Effector memory CD8-positive, alpha-beta T cell (primary cell): ENCODE measurements at regions not wholly inside any gene's neighbourhood (a gene's known extent, or its start where the extent isn't known, plus 50 kb on each side); places are given as distances from the start of the nearest gene placed in this dataset.

Source experiments
- ATAC-seq: fragments of 150-1000 bp; cut with Tn5 transposase; replicated peaks from 2 replicates; pipeline ENCODE4 v1.10.0; 2021; ENCODE audit warnings: mild to moderate bottlenecking, moderate library complexity
- DNase-seq, 3 experiments: peaks; one replicate each; pipeline ENCODE4 v3.0.0; 2021
- H3K27ac Mint-ChIP-seq, 2 donors: one replicate each; pipeline ENCODE4 v1.8.0; 2022; ENCODE audit warnings: mild to moderate bottlenecking in 2 of 2, mixed read lengths in 2 of 2, moderate library complexity in 2 of 2
- H3K27me3 Mint-ChIP-seq, 2 donors: one replicate each; pipeline ENCODE4 v1.8.0; 2022; ENCODE audit warnings: mixed read lengths in 2 of 2
- H3K36me3 Mint-ChIP-seq: one replicate; pipeline ENCODE4 v1.8.0; 2022; ENCODE audit warnings: mild to moderate bottlenecking, moderate library complexity, mixed read lengths; ENCODE audit not compliant: insufficient read depth
- H3K4me1 Mint-ChIP-seq, 2 donors: one replicate each; pipeline ENCODE4 v1.8.0; 2022; ENCODE audit warnings: low read depth in 2 of 2, mixed read lengths in 2 of 2
- H3K4me3 Mint-ChIP-seq, 2 donors: one replicate each; pipeline ENCODE4 v1.8.0; 2022; ENCODE audit warnings: mild to moderate bottlenecking in 2 of 2, mixed read lengths in 2 of 2, moderate library complexity in 2 of 2
- H3K9me3 Mint-ChIP-seq, 2 donors: one replicate each; pipeline ENCODE4 v1.8.0; 2022; ENCODE audit warnings: mixed read lengths in 2 of 2

GRCh38 chr15:97728791-97729190 is 231.7 kb upstream of the ARRDC4 start:
- Mint-ChIP-seq H3K9me3 (peaks cover 5 to 8% of the 10 kb centered on the region in 2 donors), H3K36me3 (no peaks in the 10 kb centered on the region), H3K27me3 (no peaks in the 10 kb centered on the region), H3K4me1 (no peaks in the 10 kb centered on the region), H3K4me3 (no peak overlapping the region), H3K27ac (no peak overlapping the region)
- ATAC-seq (no peak), DNase-seq (no peak)

GRCh38 chr15:97729270-97729669 is 231.2 kb upstream of the ARRDC4 start:
- ATAC-seq (no peak), DNase-seq (no peak)
- H3K27me3 Mint-ChIP-seq: no peaks in the 10 kb centered on the region
- H3K4me1 Mint-ChIP-seq: no peaks in the 10 kb centered on the region
- no peak overlapping the region for H3K27ac Mint-ChIP-seq
- H3K9me3 Mint-ChIP-seq: peaks cover 5 to 8% of the 10 kb centered on the region in 2 donors
- no peak overlapping the region for H3K4me3 Mint-ChIP-seq
- H3K36me3 Mint-ChIP-seq: no peaks in the 10 kb centered on the region

DNA sequence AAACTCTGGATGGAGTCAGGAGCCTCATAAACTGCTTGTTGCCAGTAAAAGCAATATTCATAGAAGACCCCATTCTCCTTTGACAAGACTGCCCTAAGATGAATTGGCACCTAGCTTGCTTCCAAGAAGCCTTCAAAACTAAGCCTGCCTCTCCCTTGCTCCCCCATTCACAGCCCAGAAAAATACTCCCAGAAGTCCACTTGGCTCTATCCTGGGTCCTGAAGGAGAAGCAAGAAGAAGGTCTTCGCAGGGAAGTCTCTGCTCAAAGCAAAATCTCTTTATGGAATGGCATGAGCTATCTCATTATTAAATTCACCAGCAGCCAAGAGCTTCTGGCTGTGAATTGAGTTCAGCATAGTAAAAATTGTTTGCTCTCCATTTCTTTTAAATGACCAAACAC is 230.2 kb upstream of the ARRDC4 start:
- H3K4me3 Mint-ChIP-seq: no peak overlapping the region
- no peak overlapping the region for H3K27ac Mint-ChIP-seq
- no peaks in the 10 kb centered on the region for H3K27me3 Mint-ChIP-seq
- peaks cover 5 to 8% of the 10 kb centered on the region in 2 donors for H3K9me3 Mint-ChIP-seq
- no peaks in the 10 kb centered on the region for H3K4me1 Mint-ChIP-seq
- DNase-seq: no peak
- H3K36me3 Mint-ChIP-seq: no peaks in the 10 kb centered on the region
- ATAC-seq: no peak

DNA sequence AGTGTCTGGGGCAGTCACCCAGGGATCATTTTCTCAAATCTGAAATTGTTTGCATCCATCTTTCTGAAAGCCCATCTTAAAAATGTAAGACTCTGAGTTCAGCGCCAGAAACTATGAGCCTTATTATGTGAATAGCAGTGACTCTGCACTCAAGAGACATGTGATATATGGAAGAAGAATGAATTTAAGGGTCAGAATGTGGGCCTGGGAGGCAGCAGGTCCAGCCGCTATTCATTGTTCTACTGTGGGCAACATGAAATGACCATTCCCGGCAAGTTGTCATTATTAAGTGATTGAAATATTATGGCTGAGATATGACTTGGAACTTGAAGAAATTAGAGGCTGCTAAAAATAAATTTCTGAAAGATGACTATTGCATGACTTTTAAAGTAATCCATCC is 228.6 kb upstream of the ARRDC4 start:
- peaks cover 3 to 8% of the 10 kb centered on the region in 2 donors for H3K9me3 Mint-ChIP-seq
- ATAC-seq: no peak
- no peaks in the 10 kb centered on the region for H3K36me3 Mint-ChIP-seq
- H3K27ac Mint-ChIP-seq: no peak overlapping the region
- no peak for DNase-seq
- H3K27me3 Mint-ChIP-seq: no peaks in the 10 kb centered on the region
- no peak overlapping the region for H3K4me3 Mint-ChIP-seq
- H3K4me1 Mint-ChIP-seq: no peaks in the 10 kb centered on the region

DNA sequence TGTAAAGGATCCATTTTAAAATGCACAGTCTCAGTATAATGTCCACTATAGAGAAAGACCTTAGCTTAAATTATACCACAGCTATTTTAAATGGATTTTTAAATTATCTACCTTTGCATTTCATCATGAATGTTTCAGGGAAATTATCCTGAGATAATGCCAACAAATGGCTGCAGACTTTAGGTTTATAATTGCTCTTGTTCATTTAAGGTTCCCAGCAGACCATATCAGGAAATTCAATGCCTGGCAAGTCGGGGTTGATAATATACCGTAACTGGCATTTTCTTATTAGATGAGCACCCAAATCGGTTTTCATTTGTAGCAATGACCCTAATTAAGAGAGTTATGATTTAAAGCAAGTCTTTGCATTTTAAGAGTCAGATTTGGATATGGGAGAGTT is 227.1 kb upstream of the ARRDC4 start:
- no peaks in the 10 kb centered on the region for H3K36me3 Mint-ChIP-seq
- ATAC-seq (no peak), DNase-seq (no peak)
- no peak overlapping the region for H3K27ac Mint-ChIP-seq
- H3K4me3 Mint-ChIP-seq: no peak overlapping the region
- peaks cover 3 to 8% of the 10 kb centered on the region in 2 donors for H3K9me3 Mint-ChIP-seq
- no peaks in the 10 kb centered on the region for H3K4me1 Mint-ChIP-seq
- no peaks in the 10 kb centered on the region for H3K27me3 Mint-ChIP-seq

DNA sequence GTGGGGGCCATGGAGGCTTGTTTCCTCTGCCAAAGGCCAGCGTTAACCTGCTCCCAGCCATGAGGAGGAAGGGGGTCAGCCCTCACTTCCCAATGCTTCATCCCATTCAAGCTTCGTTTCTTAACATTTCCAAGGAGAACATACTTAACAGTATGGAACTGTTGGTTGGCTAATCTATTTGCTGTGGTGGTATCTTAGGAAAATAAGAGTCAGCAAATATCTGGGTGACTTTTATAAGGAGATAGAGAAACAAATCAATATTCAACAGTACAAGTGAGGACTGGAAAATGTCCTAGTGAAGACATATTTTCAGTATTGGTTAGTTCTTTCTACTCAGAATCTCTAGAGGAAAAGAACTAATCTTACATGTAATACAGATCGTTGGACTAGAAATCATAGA is 223.8 kb upstream of the ARRDC4 start:
- no peaks in the 10 kb centered on the region for H3K36me3 Mint-ChIP-seq
- H3K4me1 Mint-ChIP-seq: no peaks in the 10 kb centered on the region
- H3K27me3 Mint-ChIP-seq: no peaks in the 10 kb centered on the region
- H3K27ac Mint-ChIP-seq: no peak overlapping the region
- no peaks in the 10 kb centered on the region for H3K9me3 Mint-ChIP-seq
- DNase-seq (no peak), ATAC-seq (no peak)
- no peak overlapping the region for H3K4me3 Mint-ChIP-seq

DNA sequence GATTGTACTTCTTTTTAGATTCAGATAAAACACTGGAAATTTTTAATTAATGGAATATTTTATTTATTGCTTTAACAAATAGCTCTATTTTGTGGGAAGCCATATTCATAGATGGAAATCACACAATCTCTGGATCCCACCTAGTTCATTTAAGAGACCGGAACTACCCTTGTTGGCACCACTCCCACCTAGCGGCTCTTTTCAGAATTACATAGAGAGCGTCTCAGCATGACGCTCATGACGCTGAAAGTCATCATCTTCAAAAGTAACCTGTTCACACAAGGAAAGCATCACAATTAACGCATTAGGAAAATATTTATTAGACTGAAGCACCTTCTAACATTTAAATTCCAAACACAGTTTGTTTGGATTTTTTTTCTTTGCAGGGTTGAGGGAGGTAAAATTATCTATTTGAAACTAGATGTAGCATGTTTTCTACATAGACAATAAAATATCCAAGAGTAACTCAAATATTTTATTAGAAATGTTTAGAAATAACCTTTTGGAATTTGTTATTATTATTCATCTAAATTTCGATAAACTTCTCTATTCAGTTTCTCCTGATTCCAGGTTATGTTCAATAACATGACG is 214.9 kb upstream of the ARRDC4 start:
- ATAC-seq (no peak), DNase-seq (peak in 1 of 3 experiments; percentile 1)
- Mint-ChIP-seq H3K4me3 (no peak overlapping the region), H3K27me3 (no peaks in the 10 kb centered on the region), H3K9me3 (peaks cover 0 to 1% of the 10 kb centered on the region in 2 donors), H3K36me3 (no peaks in the 10 kb centered on the region), H3K27ac (no peak overlapping the region), H3K4me1 (no peaks in the 10 kb centered on the region)

GRCh38 chr15:97747342-97747741 is 213.2 kb upstream of the ARRDC4 start:
- no peak for DNase-seq
- Mint-ChIP-seq H3K4me1 (no peaks in the 10 kb centered on the region), H3K36me3 (no peaks in the 10 kb centered on the region), H3K4me3 (no peak overlapping the region), H3K27ac (no peak overlapping the region), H3K9me3 (peaks cover 0 to 3% of the 10 kb centered on the region in 2 donors), H3K27me3 (no peaks in the 10 kb centered on the region)
- ATAC-seq: no peak

DNA sequence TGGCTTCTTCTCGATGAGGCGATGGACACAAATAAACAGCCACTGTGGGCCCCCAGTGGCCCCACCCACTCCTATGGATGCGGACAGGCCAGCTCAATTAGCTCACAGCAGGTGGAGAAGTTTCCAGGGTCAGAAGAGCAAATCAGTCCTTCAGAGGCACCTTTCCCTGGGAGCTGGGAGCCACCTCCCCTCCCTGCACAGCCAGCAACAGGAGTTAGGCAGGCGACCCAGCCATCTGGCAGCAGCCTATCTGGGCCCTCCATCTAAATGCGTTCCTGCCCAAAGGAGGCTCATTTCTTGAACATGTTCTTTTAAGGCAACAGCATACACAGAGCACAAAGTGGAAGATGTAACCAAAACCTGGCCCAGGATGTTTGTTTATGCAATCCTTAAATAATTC is 211.9 kb upstream of the ARRDC4 start:
- peaks cover 0 to 3% of the 10 kb centered on the region in 2 donors for H3K9me3 Mint-ChIP-seq
- no peaks in the 10 kb centered on the region for H3K36me3 Mint-ChIP-seq
- ATAC-seq: no peak
- H3K4me3 Mint-ChIP-seq: no peak overlapping the region
- DNase-seq: no peak
- H3K27ac Mint-ChIP-seq: no peak overlapping the region
- no peaks in the 10 kb centered on the region for H3K27me3 Mint-ChIP-seq
- H3K4me1 Mint-ChIP-seq: no peaks in the 10 kb centered on the region

DNA sequence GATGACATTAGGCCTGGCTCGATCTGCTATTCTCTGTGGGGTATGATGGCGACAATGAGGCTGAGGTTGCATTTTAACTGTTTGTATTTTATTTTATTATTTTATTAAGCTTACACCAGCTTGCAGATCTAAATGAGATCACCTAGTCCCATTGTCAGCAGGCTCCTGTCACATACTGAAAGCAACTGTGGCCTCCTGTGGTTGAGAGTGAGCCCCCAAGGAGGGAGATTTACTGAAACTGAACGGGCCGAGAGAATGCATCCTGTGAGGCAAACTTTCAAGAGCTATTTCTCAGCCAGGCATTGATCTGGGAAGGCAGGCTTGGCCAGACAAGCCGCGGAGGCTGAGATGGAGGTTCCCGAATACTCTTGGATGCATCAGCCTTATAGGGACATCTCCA is 210.4 kb upstream of the ARRDC4 start:
- H3K36me3 Mint-ChIP-seq: no peaks in the 10 kb centered on the region
- H3K27me3 Mint-ChIP-seq: no peaks in the 10 kb centered on the region
- peaks cover 0 to 3% of the 10 kb centered on the region in 2 donors for H3K9me3 Mint-ChIP-seq
- no peak overlapping the region for H3K4me3 Mint-ChIP-seq
- no peak overlapping the region for H3K27ac Mint-ChIP-seq
- H3K4me1 Mint-ChIP-seq: peaks cover 0 to 2% of the 10 kb centered on the region in 2 donors
- DNase-seq: no peak
- ATAC-seq: no peak

GRCh38 chr15:97755726-97756125 is 204.8 kb upstream of the ARRDC4 start:
- no peaks in the 10 kb centered on the region for H3K36me3 Mint-ChIP-seq
- no peaks in the 10 kb centered on the region for H3K27me3 Mint-ChIP-seq
- no peak for ATAC-seq
- peaks cover 0 to 2% of the 10 kb centered on the region in 2 donors for H3K4me1 Mint-ChIP-seq
- DNase-seq: no peak
- H3K9me3 Mint-ChIP-seq: peaks cover 0 to 3% of the 10 kb centered on the region in 2 donors
- no peak overlapping the region for H3K27ac Mint-ChIP-seq
- no peak overlapping the region for H3K4me3 Mint-ChIP-seq

DNA sequence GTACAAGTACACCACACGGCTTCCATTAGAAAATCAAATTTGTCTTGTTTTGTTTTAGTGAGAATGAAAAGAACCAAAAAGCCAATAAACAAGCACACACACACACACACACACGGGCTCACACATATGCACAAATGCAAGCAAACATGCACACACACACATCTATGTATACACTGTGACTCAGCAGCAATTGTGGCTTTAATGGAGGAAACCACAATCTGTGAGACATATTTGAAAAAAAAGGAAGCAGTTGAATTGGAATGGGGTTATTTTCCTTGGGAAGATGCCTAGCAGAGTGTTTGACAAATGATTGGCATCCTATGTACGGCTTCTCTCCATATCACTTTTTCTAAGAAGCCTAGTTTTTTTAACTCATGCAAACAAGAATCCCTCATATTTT is 201.1 kb upstream of the ARRDC4 start:
- no peaks in the 10 kb centered on the region for H3K4me1 Mint-ChIP-seq
- no peak overlapping the region for H3K4me3 Mint-ChIP-seq
- no peaks in the 10 kb centered on the region for H3K27me3 Mint-ChIP-seq
- no peaks in the 10 kb centered on the region for H3K36me3 Mint-ChIP-seq
- H3K27ac Mint-ChIP-seq: no peak overlapping the region
- DNase-seq: no peak
- H3K9me3 Mint-ChIP-seq: peaks cover 0 to 5% of the 10 kb centered on the region in 2 donors
- ATAC-seq: no peak

- Mint-ChIP-seq H3K9me3 (peaks cover 0 to 7% of the 10 kb centered on the region in 2 donors), H3K27me3 (no peaks in the 10 kb centered on the region), H3K4me1 (no peaks in the 10 kb centered on the region), H3K36me3 (no peaks in the 10 kb centered on the region), H3K4me3 (no peak overlapping the region), H3K27ac (no peak overlapping the region)
- DNase-seq: no peak
- no peak for ATAC-seq
Measured at GRCh38 chr15:97761110-97761509, 199.4 kb upstream of the ARRDC4 start.

DNA sequence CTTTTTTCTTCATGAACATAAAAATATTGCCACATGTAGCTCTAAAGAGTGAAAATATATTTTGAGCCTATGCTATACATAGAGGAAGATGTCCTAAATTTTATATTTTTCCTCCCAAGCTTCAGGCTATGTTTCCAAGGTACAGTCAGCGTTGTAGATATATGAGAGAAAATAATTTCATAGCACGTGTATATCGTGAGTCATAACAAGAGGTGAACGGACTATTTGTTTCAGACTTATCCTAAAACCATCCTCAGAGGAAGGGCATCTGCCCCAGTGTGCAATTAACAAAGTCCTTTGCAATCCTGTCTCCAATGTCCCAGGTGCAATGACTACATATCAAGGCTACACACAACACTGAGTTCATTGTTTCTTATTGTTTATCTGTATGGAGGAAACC is 177.3 kb upstream of the ARRDC4 start:
- DNase-seq: no peak
- Mint-ChIP-seq H3K27ac (no peak overlapping the region), H3K27me3 (no peaks in the 10 kb centered on the region), H3K36me3 (no peaks in the 10 kb centered on the region), H3K9me3 (peaks cover 0 to 2% of the 10 kb centered on the region in 2 donors), H3K4me3 (no peak overlapping the region), H3K4me1 (no peaks in the 10 kb centered on the region)
- ATAC-seq: no peak

GRCh38 chr15:97786741-97787140 is 173.8 kb upstream of the ARRDC4 start:
- H3K4me3 Mint-ChIP-seq: no peak overlapping the region
- no peak for ATAC-seq
- no peaks in the 10 kb centered on the region for H3K27me3 Mint-ChIP-seq
- H3K9me3 Mint-ChIP-seq: peaks cover 3 to 8% of the 10 kb centered on the region in 2 donors
- DNase-seq: no peak
- no peaks in the 10 kb centered on the region for H3K36me3 Mint-ChIP-seq
- H3K4me1 Mint-ChIP-seq: no peaks in the 10 kb centered on the region
- H3K27ac Mint-ChIP-seq: no peak overlapping the region
